ENCODE measurements at regions not wholly inside any gene's neighbourhood (a gene's known extent, or its start where the extent isn't known, plus 50 kb on each side); places are given as distances from the start of the nearest gene placed in this dataset.
"Not testable (repeated sequence)": the region's sequence is repeated elsewhere in the genome, so short reads cannot be mapped to it uniquely, and the experiment has no call there.

- peak; percentile 80 for FAIRE-seq
- DNase-seq (ENCODE audit: extremely low spot score, insufficient read length, low read depth), result not testable (repeated sequence)
Observed at GRCh38 chr1:46878173-46878782, 63.0 kb downstream of the CYP4A11 start.

DNA sequence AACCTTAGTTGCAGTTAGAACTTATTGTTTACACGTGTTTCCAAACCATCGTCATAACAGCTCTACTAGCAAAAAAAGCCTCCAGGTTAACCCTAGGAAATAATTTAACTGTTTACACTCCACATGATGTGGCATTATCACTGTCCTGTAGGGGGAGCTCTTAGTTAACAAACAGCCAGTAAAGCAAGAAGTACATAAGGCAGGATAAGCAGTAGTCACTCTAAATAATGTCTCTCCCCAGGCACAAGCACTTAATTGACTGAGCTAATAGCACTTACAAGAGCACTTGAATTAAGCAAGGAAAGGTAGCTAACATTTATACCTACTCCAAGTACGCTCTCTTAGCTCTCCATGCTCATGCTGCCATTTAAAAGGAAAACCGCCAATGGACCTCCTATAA is 65.2 kb downstream of the CYP4A11 start:
- peak; percentile 59 for FAIRE-seq
- DNase-seq (ENCODE audit: extremely low spot score, insufficient read length, low read depth), result not testable (repeated sequence)
